ENCODE measurements at regions not wholly inside any gene's neighbourhood (a gene's known extent, or its start where the extent isn't known, plus 50 kb on each side); places are given as distances from the start of the nearest gene placed in this dataset.

DNA sequence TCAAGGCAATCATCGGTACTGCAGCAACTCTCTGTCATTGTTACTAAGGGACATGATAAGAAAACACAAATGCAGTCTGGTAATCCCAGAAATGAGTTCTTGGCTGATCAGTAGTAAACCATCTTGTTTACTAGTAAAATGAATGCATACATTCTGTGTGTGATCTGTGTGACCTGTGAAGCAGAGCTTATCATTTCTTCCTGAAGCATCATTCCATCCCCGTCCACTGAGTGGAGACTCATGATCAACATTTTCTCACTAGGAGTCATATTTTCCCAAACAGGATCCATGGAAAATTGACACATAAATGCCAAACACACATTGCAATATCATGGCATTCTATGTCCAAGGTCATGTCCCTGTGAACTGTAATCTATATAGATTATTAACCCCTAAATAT lies 226.1 kb downstream of the ANKRD50 start:
- no peaks in the 10 kb centered on the region for H3K27me3 ChIP-seq (ENCODE audit: insufficient read depth, low read depth, low read length)
- H3K4me2 ChIP-seq (ENCODE audit: low read length), result no peak overlapping the region
- no peaks in the 10 kb centered on the region for H3K79me2 ChIP-seq (replicated peaks; ENCODE audit: insufficient read depth, low read length)
- H3K36me3 ChIP-seq (ENCODE audit: insufficient read depth, low read length), result no peaks in the 10 kb centered on the region
- no peak for TF ChIP-seq MXI1 (conservative IDR thresholded peaks at IDR 0.05; ENCODE audit: poor library complexity, severe bottlenecking)
- no peak for TF ChIP-seq SMC3 (conservative IDR thresholded peaks at IDR 0.05; ENCODE audit: poor library complexity)
- no peak for TF ChIP-seq RAD21 (conservative IDR thresholded peaks at IDR 0.05)
- TF ChIP-seq, protein P1, sequence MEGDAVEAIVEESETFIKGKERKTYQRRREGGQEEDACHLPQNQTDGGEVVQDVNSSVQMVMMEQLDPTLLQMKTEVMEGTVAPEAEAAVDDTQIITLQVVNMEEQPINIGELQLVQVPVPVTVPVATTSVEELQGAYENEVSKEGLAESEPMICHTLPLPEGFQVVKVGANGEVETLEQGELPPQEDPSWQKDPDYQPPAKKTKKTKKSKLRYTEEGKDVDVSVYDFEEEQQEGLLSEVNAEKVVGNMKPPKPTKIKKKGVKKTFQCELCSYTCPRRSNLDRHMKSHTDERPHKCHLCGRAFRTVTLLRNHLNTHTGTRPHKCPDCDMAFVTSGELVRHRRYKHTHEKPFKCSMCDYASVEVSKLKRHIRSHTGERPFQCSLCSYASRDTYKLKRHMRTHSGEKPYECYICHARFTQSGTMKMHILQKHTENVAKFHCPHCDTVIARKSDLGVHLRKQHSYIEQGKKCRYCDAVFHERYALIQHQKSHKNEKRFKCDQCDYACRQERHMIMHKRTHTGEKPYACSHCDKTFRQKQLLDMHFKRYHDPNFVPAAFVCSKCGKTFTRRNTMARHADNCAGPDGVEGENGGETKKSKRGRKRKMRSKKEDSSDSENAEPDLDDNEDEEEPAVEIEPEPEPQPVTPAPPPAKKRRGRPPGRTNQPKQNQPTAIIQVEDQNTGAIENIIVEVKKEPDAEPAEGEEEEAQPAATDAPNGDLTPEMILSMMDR (IDR thresholded peaks at IDR 0.05; ENCODE audit: poor library complexity, severe bottlenecking), result no peak
- TF ChIP-seq TAF1 (IDR thresholded peaks at IDR 0.05; ENCODE audit: low read depth), result no peak
- TF ChIP-seq, protein P2, sequence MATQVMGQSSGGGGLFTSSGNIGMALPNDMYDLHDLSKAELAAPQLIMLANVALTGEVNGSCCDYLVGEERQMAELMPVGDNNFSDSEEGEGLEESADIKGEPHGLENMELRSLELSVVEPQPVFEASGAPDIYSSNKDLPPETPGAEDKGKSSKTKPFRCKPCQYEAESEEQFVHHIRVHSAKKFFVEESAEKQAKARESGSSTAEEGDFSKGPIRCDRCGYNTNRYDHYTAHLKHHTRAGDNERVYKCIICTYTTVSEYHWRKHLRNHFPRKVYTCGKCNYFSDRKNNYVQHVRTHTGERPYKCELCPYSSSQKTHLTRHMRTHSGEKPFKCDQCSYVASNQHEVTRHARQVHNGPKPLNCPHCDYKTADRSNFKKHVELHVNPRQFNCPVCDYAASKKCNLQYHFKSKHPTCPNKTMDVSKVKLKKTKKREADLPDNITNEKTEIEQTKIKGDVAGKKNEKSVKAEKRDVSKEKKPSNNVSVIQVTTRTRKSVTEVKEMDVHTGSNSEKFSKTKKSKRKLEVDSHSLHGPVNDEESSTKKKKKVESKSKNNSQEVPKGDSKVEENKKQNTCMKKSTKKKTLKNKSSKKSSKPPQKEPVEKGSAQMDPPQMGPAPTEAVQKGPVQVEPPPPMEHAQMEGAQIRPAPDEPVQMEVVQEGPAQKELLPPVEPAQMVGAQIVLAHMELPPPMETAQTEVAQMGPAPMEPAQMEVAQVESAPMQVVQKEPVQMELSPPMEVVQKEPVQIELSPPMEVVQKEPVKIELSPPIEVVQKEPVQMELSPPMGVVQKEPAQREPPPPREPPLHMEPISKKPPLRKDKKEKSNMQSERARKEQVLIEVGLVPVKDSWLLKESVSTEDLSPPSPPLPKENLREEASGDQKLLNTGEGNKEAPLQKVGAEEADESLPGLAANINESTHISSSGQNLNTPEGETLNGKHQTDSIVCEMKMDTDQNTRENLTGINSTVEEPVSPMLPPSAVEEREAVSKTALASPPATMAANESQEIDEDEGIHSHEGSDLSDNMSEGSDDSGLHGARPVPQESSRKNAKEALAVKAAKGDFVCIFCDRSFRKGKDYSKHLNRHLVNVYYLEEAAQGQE (IDR thresholded peaks at IDR 0.05; ENCODE audit: borderline replicate concordance), result no peak
- no peak for TF ChIP-seq POLR2AphosphoS5 (IDR thresholded peaks at IDR 0.05)
- no peak for TF ChIP-seq EP300 (conservative IDR thresholded peaks at IDR 0.05; ENCODE audit: poor library complexity, severe bottlenecking)
- TF ChIP-seq EZH2 (IDR thresholded peaks at IDR 0.05; ENCODE audit: borderline replicate concordance, insufficient read depth, low read length, poor library complexity, severe bottlenecking), result no peak
- no peak overlapping the region for H2AFZ ChIP-seq (ENCODE audit: low read depth, low read length)
- H3K9me2 ChIP-seq (ENCODE audit: insufficient read depth, low read length), result no peaks in the 10 kb centered on the region
- H3K9ac ChIP-seq (ENCODE audit: low read length), result no peak overlapping the region
- H3F3A ChIP-seq (ENCODE audit: insufficient read depth, low read length, poor library complexity, severe bottlenecking), result no peaks in the 10 kb centered on the region
- H3K27ac ChIP-seq (ENCODE audit: low read length), result no peak overlapping the region
- no peak overlapping the region for H3K4me3 ChIP-seq (ENCODE audit: low read length)
- no peaks in the 10 kb centered on the region for H3K9me3 ChIP-seq (ENCODE audit: low read length)
- no peaks in the 10 kb centered on the region for H4K20me1 ChIP-seq (ENCODE audit: insufficient read depth)

DNA sequence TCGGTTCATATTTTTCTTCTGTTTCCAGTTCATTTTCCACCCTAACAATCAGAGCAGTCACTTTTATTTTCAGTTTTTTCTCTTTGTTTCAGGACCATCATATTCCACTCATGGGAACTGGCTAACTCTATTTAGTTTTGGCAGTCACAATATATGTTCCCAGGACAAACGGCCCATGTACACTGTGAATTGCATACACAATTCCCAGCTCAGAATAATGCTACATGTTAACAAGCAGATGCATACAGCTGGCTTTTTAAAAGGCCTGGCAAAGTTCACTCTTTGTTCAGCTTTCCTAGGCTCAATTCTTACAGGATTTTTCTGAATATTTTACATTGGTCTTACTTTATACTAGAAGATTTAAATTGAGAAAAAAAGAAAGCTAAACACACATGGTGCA lies 224.9 kb downstream of the ANKRD50 start:
- Histone ChIP-seq H2AFZ (ENCODE audit: low read depth, low read length) (no peak overlapping the region), H3K79me2 (replicated peaks; ENCODE audit: insufficient read depth, low read length) (no peaks in the 10 kb centered on the region), H3K27ac (ENCODE audit: low read length) (no peak overlapping the region), H3K9me2 (ENCODE audit: insufficient read depth, low read length) (no peaks in the 10 kb centered on the region), H3K9ac (ENCODE audit: low read length) (no peak overlapping the region), H4K20me1 (ENCODE audit: insufficient read depth) (no peaks in the 10 kb centered on the region), H3K9me3 (ENCODE audit: low read length) (no peaks in the 10 kb centered on the region), H3K4me2 (ENCODE audit: low read length) (no peak overlapping the region), H3K27me3 (ENCODE audit: insufficient read depth, low read depth, low read length) (no peaks in the 10 kb centered on the region), H3F3A (ENCODE audit: insufficient read depth, low read length, poor library complexity, severe bottlenecking) (no peaks in the 10 kb centered on the region), H3K4me3 (ENCODE audit: low read length) (no peak overlapping the region), H3K36me3 (ENCODE audit: insufficient read depth, low read length) (no peaks in the 10 kb centered on the region)
- TF ChIP-seq POLR2AphosphoS5 (IDR thresholded peaks at IDR 0.05) (no peak), TAF1 (IDR thresholded peaks at IDR 0.05; ENCODE audit: low read depth) (no peak), EZH2 (IDR thresholded peaks at IDR 0.05; ENCODE audit: borderline replicate concordance, insufficient read depth, low read length, poor library complexity, severe bottlenecking) (no peak), SMC3 (conservative IDR thresholded peaks at IDR 0.05; ENCODE audit: poor library complexity) (no peak), EP300 (conservative IDR thresholded peaks at IDR 0.05; ENCODE audit: poor library complexity, severe bottlenecking) (no peak), MXI1 (conservative IDR thresholded peaks at IDR 0.05; ENCODE audit: poor library complexity, severe bottlenecking) (no peak), RAD21 (conservative IDR thresholded peaks at IDR 0.05) (no peak)
- TF ChIP-seq, protein P2 (IDR thresholded peaks at IDR 0.05; ENCODE audit: borderline replicate concordance), result no peak
- TF ChIP-seq, protein P1 (IDR thresholded peaks at IDR 0.05; ENCODE audit: poor library complexity, severe bottlenecking), result no peak

Data from neural cell (in vitro differentiated cells).